Posterior cingulate gyrus (tissue), 11 donors: ENCODE measurements at regions not wholly inside any gene's neighbourhood (a gene's known extent, or its start where the extent isn't known, plus 50 kb on each side); places are given as distances from the start of the nearest gene placed in this dataset.
"Not testable (repeated sequence)": the region's sequence is repeated elsewhere in the genome, so short reads cannot be mapped to it uniquely, and the experiment has no call there.

Source experiments
- DNase-seq, 10 donors: peaks; one replicate each; pipeline versions ENCODE4 v3.0.0 to v3.0.0-alpha.2; 2020 to 2021; ENCODE audit warnings: mixed read lengths in 3 of 10
- intact Hi-C: fragments of 100-400 bp; cut with DNase I; formaldehyde crosslinking; loops from one replicate; pipeline ENCODE4 v1.15.1; 2023

DNA sequence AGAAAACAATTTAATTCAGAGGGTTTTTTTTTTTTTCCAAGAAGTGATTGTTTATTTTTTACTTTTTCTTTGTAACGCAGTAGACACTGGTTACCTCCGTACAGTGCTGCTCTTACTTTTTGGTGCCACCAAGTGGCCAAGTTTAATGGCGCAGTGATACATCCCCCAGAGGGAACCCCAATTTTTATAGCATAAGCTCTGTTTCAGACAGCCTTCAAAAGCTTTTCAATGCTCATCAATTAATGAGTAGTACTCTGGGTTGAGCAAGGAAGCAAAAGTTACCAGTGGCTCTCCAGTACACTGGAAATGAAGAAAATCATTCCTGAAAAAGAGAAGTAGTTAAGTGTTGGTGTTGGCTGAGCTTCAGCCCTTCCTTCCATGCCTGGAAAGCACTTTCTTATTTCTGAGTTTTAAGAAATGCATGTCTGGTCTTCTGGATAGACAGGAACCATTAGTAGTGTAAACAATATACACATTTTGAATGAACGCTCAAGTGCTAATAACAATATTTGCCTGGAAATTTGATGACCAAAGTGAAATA is 129.1 kb upstream of the SMLR1 start:
- DNase-seq: peak in 6 of 10 donors; percentile 13 to 83 (median 52)
- intact Hi-C loops: loop anchor here (5.0 kb wide), 1 partner anchor 376 kb away; no protein-coding TSS in a partner anchor

GRCh38 chr6:130699742-130700141 is 127.5 kb upstream of the SMLR1 start:
- intact Hi-C loops: loop anchor here (5.0 kb wide), 1 partner anchor 377 kb away; no protein-coding TSS in a partner anchor
- no peak for DNase-seq

- no peak for DNase-seq
- intact Hi-C loops: no loop called here
Observed at GRCh38 chr6:130700397-130700796, 126.8 kb upstream of the SMLR1 start.

DNA sequence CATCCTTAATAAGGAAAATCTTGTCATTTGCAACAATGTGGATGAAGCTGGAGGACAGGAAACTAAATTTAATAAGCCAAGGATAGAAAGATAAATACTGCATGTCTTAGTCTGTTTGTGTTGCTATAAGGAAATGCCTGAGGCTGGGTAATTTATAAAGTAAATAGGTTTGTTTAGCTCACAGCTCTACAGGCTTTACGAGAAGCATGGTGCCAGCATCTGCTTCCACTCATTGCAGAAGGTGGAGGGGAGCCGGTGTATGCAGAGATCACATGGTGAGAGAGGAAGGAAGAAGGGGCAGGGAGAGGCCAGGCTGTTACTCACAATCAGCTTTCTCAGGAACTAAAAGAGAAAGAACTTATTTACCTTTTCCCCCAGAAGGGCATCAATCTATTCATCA is 118.9 kb upstream of the SMLR1 start:
- no peak for DNase-seq
- intact Hi-C loops: no loop called here

GRCh38 chr6:130711641-130712040 is 115.6 kb upstream of the SMLR1 start:
- DNase-seq, intact Hi-C loops: not testable (repeated sequence)

DNA sequence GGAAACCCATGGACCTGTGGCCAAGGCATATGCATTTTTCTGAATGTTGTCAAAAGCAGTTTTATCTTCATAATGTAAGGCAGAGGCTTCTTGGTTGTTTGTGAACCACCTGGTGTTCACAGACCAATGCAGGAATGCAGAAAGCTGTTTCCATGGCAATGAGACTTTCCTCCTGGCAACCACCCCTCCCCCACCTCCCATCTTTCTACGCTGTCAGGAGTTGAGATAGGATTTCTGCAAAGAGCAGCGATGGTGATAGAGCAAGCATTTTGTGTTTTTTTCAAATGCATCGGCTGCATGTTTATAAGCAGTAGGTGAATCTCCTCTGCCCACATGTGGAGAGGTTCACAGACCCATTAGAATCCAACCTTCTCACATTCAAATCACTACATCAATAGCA is 114.1 kb upstream of the SMLR1 start:
- DNase-seq: peak in 8 of 10 donors; percentile 27 to 92 (median 54)
- intact Hi-C loops: no loop called here

- intact Hi-C loops: no loop called here
- no peak for DNase-seq
Observed at GRCh38 chr6:130715058-130715457, 112.1 kb upstream of the SMLR1 start.

- no peak for DNase-seq
- intact Hi-C loops: no loop called here
Observed at GRCh38 chr6:130716466-130716865, 110.7 kb upstream of the SMLR1 start.

- DNase-seq: no peak
- intact Hi-C loops: no loop called here
Observed at GRCh38 chr6:130717657-130718056, 109.5 kb upstream of the SMLR1 start.

DNA sequence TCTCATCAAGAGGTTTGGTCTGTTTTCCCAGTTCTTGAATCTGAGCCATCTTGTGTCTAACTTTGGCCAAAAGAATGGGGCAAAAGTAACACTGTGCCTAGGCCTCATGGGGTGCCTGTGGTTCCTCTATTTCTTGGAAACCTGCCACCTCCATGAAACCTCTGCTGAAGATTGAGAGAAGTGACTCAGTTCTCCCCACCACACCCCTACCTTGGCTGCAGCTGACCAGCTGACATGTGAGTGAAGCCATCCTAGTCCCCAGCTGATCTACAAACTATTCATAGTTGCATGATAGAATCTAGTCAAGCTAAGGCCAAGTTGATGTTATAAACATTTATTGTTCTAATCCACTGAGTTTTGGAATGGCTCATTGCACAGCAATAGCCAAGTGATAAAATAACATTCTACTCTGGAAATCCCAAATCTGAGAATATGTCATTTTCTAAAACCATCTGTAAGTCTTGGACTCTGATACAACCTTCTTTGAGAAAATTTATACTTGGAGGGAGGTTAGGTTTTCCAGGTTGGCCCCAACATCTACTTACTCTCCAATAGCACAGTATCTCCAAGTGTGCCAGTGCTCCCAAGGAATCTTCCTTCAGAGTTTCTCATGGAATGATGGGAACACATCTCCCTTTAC is 107.0 kb upstream of the SMLR1 start:
- DNase-seq: no peak
- intact Hi-C loops: no loop called here

GRCh38 chr6:130724089-130724488 is 103.1 kb upstream of the SMLR1 start:
- DNase-seq: no peak
- intact Hi-C loops: no loop called here

DNA sequence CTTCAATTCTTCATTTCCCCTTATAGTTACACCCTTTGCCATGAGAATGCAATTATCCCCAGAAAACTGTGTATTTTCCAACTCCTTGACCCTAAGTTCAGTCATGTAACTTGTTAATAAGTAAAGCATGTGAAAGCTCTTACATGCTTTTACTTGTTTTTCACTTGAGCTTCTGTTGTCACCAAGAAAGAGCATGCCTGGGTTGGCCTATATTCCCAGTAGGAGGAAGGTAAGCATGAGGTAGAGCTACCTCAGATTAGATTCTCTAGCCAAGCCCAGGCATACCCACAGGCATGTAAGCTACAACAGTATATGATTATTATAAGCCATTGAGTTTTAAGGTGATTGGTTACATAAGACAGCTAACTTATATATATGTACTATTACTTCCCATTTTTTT is 101.7 kb upstream of the SMLR1 start:
- no peak for DNase-seq
- intact Hi-C loops: no loop called here

GRCh38 chr6:130728064-130728463 is 99.1 kb upstream of the SMLR1 start:
- DNase-seq: not testable (repeated sequence)

DNA sequence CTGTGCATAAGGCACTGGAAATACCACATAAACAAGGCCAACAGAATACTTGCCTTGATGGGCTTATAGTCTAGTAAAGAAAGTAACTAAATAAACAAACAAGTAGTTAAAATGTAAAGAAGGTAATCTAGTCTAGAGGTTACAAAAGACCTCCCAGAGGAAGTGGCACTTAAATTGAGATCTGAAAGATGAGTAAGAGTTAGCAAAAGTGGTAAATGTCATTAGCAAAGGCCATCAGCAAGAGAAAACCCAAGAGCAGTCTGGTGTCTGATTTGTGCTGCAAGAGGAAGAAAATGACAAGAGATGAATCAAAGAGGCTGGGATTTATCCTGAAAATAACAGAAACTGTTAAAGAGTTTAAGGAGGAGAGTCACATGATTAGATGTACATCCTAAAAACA is 96.6 kb upstream of the SMLR1 start:
- DNase-seq: no peak
- intact Hi-C loops: no loop called here

More at GRCh38 chr6:130728064-130728463, 99.1 kb upstream of the SMLR1 start:
- intact Hi-C loops: not testable (repeated sequence)

DNA sequence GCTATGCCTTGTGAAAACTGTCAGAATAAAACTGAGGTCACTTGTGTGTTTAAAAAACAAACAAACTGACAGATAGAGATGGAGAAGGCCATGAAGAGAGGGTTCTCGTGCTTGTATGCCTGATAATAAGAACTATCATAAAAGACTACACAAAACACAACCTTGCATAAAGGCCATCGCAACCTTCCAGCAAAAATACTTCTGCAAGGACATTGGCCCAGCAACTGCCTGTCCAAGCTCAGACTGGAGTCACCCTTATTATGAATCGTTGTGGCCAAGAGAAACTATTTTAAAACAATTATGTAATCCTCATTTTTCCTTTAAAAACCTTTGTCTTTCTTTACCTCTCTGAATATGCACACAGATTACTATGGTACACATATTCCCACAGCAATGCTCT is 93.0 kb upstream of the SMLR1 start:
- no peak for DNase-seq
- intact Hi-C loops: no loop called here

DNA sequence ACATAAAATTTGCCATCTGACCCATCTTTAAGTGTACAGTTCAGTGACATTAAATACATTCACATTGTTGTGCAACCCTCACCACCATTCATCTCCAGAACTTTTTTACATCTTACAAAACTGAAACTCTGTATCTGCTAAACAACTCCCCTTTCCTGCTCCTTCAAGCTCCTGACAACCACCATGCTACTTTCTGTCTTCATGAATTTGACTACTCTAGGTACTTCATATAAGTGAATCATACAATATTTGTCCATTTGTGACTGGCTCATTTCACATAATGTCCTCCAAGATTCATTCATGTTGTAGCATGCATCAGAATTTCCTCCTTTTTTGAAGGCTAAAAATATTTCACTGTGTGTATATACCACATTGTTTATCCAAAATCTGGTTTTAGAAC is 86.9 kb upstream of the SMLR1 start:
- DNase-seq: no peak
- intact Hi-C loops: no loop called here

DNA sequence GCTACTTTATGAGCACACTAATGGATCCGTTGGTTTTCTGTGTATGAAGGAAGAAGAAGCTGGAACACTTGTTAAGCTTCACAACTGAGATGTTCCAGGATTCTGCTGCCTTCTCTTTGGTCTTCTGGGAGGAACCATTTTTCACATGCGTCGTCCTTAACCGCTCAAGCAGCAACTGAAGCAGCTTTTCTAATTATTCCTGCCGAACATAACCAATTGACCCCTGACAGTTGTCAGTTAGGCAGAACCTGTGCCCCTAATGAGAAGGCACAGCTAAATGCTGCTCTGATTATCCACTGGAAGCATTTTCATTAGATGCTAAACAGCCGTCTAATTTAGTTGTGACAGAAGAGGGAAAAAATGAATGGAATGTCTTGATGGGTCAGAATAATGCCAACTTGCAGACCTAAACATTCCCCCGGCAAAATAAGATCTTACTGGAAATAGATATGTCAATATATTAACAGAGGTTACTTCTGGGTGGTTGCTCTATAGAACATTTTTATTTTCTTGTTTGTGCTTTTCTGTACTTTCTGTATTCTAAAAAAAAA is 85.0 kb upstream of the SMLR1 start:
- no peak for DNase-seq
- intact Hi-C loops: no loop called here

- intact Hi-C loops: no loop called here
- DNase-seq: no peak
Observed at GRCh38 chr6:130743175-130743574, 84.0 kb upstream of the SMLR1 start.

- intact Hi-C loops: no loop called here
- DNase-seq: no peak
Observed at GRCh38 chr6:130744576-130745366, 82.4 kb upstream of the SMLR1 start.

GRCh38 chr6:130748041-130748440 is 79.2 kb upstream of the SMLR1 start:
- intact Hi-C loops: no loop called here
- DNase-seq: no peak

DNA sequence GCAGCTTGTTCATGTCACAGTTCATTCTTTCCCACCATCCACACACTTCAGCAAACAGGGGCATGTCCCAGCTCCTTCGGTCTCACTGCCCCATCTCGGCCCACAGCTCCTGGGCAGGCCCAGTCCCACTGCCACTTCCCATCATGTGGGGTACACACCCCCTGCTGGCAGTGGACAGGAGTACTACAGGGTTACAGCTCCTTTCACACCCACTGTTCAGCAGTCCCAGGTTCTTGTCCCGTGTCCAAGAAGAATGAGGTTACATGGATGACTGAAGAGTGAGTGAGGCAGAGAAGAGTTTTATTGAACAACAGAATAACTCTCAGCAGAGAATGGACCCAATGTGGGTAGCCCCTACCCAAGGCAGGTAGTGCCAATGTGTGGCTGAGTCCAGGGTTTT is 77.8 kb upstream of the SMLR1 start:
- DNase-seq: peak in 1 of 10 donors; percentile 65
- intact Hi-C loops: no loop called here
